ENCODE measurements at regions not wholly inside any gene's neighbourhood (a gene's known extent, or its start where the extent isn't known, plus 50 kb on each side); places are given as distances from the start of the nearest gene placed in this dataset.

DNA sequence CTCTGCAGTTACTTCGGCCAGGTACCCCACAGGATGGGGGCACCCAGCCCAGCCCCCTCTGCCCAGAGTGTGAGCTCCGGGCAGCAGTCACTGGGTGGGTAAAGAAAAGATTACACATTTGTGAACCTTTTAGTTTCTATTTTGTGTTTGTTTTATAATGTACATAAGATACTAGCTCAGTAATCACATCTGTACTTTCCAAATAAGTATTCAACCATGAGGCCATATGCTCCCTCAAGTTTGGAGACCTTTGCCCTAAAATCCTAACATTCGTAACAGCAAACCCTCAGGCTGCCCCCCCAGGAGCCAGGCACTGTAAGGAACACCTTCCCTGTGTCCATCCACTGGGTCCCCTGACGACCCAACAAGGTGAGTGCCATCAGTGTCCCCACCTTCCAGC, 68.3 kb upstream of the SLC6A6 start:
- TF ChIP-seq ATF2 (IDR thresholded peaks at IDR 0.05; ENCODE audit: low read length) (no peak), CHD2 (IDR thresholded peaks at IDR 0.05; ENCODE audit: low read length) (no peak), SP1 (IDR thresholded peaks at IDR 0.05; ENCODE audit: low read depth, low read length) (no peak), RAD21 (IDR thresholded peaks at IDR 0.05 in 1 of 2, conservative IDR thresholded peaks at IDR 0.05 in 1 of 2; ENCODE audit: low read depth in 2 of 2, low read length in 2 of 2) (no peak), CREB1 (IDR thresholded peaks at IDR 0.05) (no peak), EP300 (IDR thresholded peaks at IDR 0.05; ENCODE audit: borderline replicate concordance in 1 of 2, low read depth in 2 of 2, low read length in 2 of 2) (no peak), ASH2L (IDR thresholded peaks at IDR 0.05; ENCODE audit: low read length) (no peak), MAX (IDR thresholded peaks at IDR 0.05) (no peak), RFX5 (IDR thresholded peaks at IDR 0.05; ENCODE audit: borderline replicate concordance, low read depth, low read length) (no peak), TCF12 (IDR thresholded peaks at IDR 0.05; ENCODE audit: low read depth, low read length) (no peak), JUND (IDR thresholded peaks at IDR 0.05; ENCODE audit: low read length) (no peak), BRCA1 (IDR thresholded peaks at IDR 0.05; ENCODE audit: low read depth, low read length) (no peak)
- TF ChIP-seq, protein P1, sequence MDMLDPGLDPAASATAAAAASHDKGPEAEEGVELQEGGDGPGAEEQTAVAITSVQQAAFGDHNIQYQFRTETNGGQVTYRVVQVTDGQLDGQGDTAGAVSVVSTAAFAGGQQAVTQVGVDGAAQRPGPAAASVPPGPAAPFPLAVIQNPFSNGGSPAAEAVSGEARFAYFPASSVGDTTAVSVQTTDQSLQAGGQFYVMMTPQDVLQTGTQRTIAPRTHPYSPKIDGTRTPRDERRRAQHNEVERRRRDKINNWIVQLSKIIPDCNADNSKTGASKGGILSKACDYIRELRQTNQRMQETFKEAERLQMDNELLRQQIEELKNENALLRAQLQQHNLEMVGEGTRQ (IDR thresholded peaks at IDR 0.05; ENCODE audit: low read length) = no peak
- TF ChIP-seq, protein P2, sequence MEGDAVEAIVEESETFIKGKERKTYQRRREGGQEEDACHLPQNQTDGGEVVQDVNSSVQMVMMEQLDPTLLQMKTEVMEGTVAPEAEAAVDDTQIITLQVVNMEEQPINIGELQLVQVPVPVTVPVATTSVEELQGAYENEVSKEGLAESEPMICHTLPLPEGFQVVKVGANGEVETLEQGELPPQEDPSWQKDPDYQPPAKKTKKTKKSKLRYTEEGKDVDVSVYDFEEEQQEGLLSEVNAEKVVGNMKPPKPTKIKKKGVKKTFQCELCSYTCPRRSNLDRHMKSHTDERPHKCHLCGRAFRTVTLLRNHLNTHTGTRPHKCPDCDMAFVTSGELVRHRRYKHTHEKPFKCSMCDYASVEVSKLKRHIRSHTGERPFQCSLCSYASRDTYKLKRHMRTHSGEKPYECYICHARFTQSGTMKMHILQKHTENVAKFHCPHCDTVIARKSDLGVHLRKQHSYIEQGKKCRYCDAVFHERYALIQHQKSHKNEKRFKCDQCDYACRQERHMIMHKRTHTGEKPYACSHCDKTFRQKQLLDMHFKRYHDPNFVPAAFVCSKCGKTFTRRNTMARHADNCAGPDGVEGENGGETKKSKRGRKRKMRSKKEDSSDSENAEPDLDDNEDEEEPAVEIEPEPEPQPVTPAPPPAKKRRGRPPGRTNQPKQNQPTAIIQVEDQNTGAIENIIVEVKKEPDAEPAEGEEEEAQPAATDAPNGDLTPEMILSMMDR (IDR thresholded peaks at IDR 0.05; ENCODE audit: control extremely low read depth in 1 of 3, insufficient read depth in 1 of 3, low read depth in 1 of 3, low read length in 3 of 3) = no peak

Measured in H1 (cell line).